ENCODE measurements at regions not wholly inside any gene's neighbourhood (a gene's known extent, or its start where the extent isn't known, plus 50 kb on each side); places are given as distances from the start of the nearest gene placed in this dataset.

- TF ChIP-seq EZH2 (IDR thresholded peaks at IDR 0.05; ENCODE audit: borderline replicate concordance, insufficient read depth, low read depth, low read length, poor library complexity, severe bottlenecking) (no peak), CTCF (IDR thresholded peaks at IDR 0.05) (no peak)
Measured at GRCh38 chr5:129399069-129399468, 61.0 kb upstream of the ADAMTS19 start.
